Natural killer cell (primary cell): ENCODE measurements at regions not wholly inside any gene's neighbourhood (a gene's known extent, or its start where the extent isn't known, plus 50 kb on each side); places are given as distances from the start of the nearest gene placed in this dataset.

Experiments
- ATAC-seq, 3 donors: fragments of 150-1000 bp in 2 of 3; fragments of 200-7000 bp in 1 of 3; cut with Tn5 transposase; 1 replicate in 1 of 3; 2 replicates in 2 of 3; pipeline ENCODE4 v1.10.0; 2021; ENCODE audit warnings: mild to moderate bottlenecking in 2 of 3, moderate library complexity in 2 of 3
- DNase-seq, 2 donors: peaks; one replicate each; pipeline versions ENCODE4 v3.0.0 to v3.0.0-alpha.2; 2013 to 2021; ENCODE audit warnings: mixed read lengths in 1 of 2
- H3K27ac ChIP-seq: one replicate; pipeline ENCODE4 v1.5.1; 2013; ENCODE audit warnings: mild to moderate bottlenecking, low read length
- H3K27me3 ChIP-seq: one replicate; pipeline ENCODE4 v1.6.1; 2013; ENCODE audit warnings: low read length; ENCODE audit not compliant: control insufficient read depth, insufficient read depth
- H3K36me3 ChIP-seq: one replicate; pipeline ENCODE4 v1.6.1; 2013; ENCODE audit warnings: low read length; ENCODE audit not compliant: control insufficient read depth, insufficient read depth
- H3K4me1 ChIP-seq: one replicate; pipeline ENCODE4 v1.6.1; 2013; ENCODE audit warnings: low read length; ENCODE audit not compliant: control insufficient read depth, insufficient read depth
- H3K4me3 ChIP-seq: one replicate; pipeline ENCODE4 v1.5.1; 2013; ENCODE audit warnings: low read length
- H3K9me3 ChIP-seq: one replicate; pipeline ENCODE4 v1.6.1; 2013; ENCODE audit warnings: low read length; ENCODE audit not compliant: control insufficient read depth, insufficient read depth
- H3K27ac Mint-ChIP-seq, 2 donors: one replicate each; pipeline ENCODE4 v1.8.0; 2022; ENCODE audit warnings: mild to moderate bottlenecking in 2 of 2, mixed read lengths in 2 of 2, moderate library complexity in 1 of 2
- H3K27me3 Mint-ChIP-seq, 2 donors: one replicate each; pipeline ENCODE4 v1.8.0; 2022; ENCODE audit warnings: low read depth in 2 of 2, mixed read lengths in 2 of 2
- H3K36me3 Mint-ChIP-seq: one replicate; pipeline ENCODE4 v1.8.0; 2022; ENCODE audit warnings: mixed read lengths
- H3K4me1 Mint-ChIP-seq, 2 donors: one replicate each; pipeline ENCODE4 v1.8.0; 2022; ENCODE audit warnings: mixed read lengths in 2 of 2
- H3K4me3 Mint-ChIP-seq: one replicate; pipeline ENCODE4 v1.8.0; 2022; ENCODE audit warnings: mild to moderate bottlenecking, moderate library complexity, mixed read lengths
- H3K9me3 Mint-ChIP-seq, 2 donors: one replicate each; pipeline ENCODE4 v1.8.0; 2022; ENCODE audit warnings: mixed read lengths in 2 of 2
- CTCF ChIP-seq: fragments of 200-600 bp; IDR thresholded peaks from one replicate; pipeline ENCODE4 v1.8.0; 2022; ENCODE audit warnings: antibody characterized with exemption
- WGBS: methylation state at CpG from one replicate; pipeline ENCODE4 v1.1.7; 2013; ENCODE audit warnings: missing lambda C conversion rate; ENCODE audit not compliant: insufficient coverage; 5-methylcytosine and 5-hydroxymethylcytosine counted together
- intact Hi-C: fragments of 100-400 bp; cut with micrococcal nuclease; formaldehyde crosslinking; loops from one replicate; pipeline ENCODE4 v1.14.2; 2022

- H3K27ac Mint-ChIP-seq = no peak overlapping the region
- H3K4me1 Mint-ChIP-seq = no peaks in the 10 kb centered on the region
- Histone ChIP-seq H3K4me3 (no peak overlapping the region), H3K36me3 (no peaks in the 10 kb centered on the region), H3K27me3 (no peaks in the 10 kb centered on the region), H3K9me3 (no peaks in the 10 kb centered on the region), H3K27ac (no peak overlapping the region), H3K4me1 (no peaks in the 10 kb centered on the region)
- intact Hi-C loops = no loop called here
- DNase-seq (no peak), ATAC-seq (no peak)
- peaks cover 0 to 6% of the 10 kb centered on the region in 2 donors for H3K27me3 Mint-ChIP-seq
- TF ChIP-seq CTCF = no peak
- no peaks in the 10 kb centered on the region for H3K9me3 Mint-ChIP-seq
- H3K4me3 Mint-ChIP-seq = no peak overlapping the region
- H3K36me3 Mint-ChIP-seq = no peaks in the 10 kb centered on the region
These were observed 404.7 kb downstream of the LMO4 start for GRCh38 chr1:87733386-87733785.

- Mint-ChIP-seq H3K36me3 (no peaks in the 10 kb centered on the region), H3K9me3 (no peaks in the 10 kb centered on the region), H3K4me3 (no peak overlapping the region), H3K27me3 (peaks cover 0 to 6% of the 10 kb centered on the region in 2 donors), H3K27ac (no peak overlapping the region), H3K4me1 (no peaks in the 10 kb centered on the region)
- Histone ChIP-seq H3K36me3 (no peaks in the 10 kb centered on the region), H3K4me1 (no peaks in the 10 kb centered on the region), H3K27me3 (no peaks in the 10 kb centered on the region), H3K4me3 (no peak overlapping the region), H3K27ac (no peak overlapping the region), H3K9me3 (no peaks in the 10 kb centered on the region)
- no peak for ATAC-seq
- 96% methylated on average over 1 of the region's 1 CpG for WGBS
- intact Hi-C loops = no loop called here
- no peak for TF ChIP-seq CTCF
- DNase-seq = no peak
These were observed 407.1 kb downstream of the LMO4 start for GRCh38 chr1:87735750-87736149.

- Histone ChIP-seq H3K4me1 (no peaks in the 10 kb centered on the region), H3K27ac (no peak overlapping the region), H3K27me3 (no peaks in the 10 kb centered on the region), H3K9me3 (no peaks in the 10 kb centered on the region), H3K36me3 (no peaks in the 10 kb centered on the region), H3K4me3 (no peak overlapping the region)
- no peaks in the 10 kb centered on the region for H3K36me3 Mint-ChIP-seq
- peaks cover 0 to 3% of the 10 kb centered on the region in 2 donors for H3K27me3 Mint-ChIP-seq
- intact Hi-C loops = no loop called here
- TF ChIP-seq CTCF = no peak
- DNase-seq = no peak
- no peaks in the 10 kb centered on the region for H3K9me3 Mint-ChIP-seq
- H3K4me3 Mint-ChIP-seq = no peak overlapping the region
- WGBS = 93% methylated on average over 2 of the region's 2 CpGs
- no peak overlapping the region for H3K27ac Mint-ChIP-seq
- no peaks in the 10 kb centered on the region for H3K4me1 Mint-ChIP-seq
- no peak for ATAC-seq
These were observed 410.5 kb downstream of the LMO4 start for GRCh38 chr1:87739141-87739540.

GRCh38 chr1:87739704-87740103 is 411.0 kb downstream of the LMO4 start:
- no peak overlapping the region for H3K27ac Mint-ChIP-seq
- no peak overlapping the region for H3K4me3 Mint-ChIP-seq
- H3K9me3 ChIP-seq = no peaks in the 10 kb centered on the region
- no peak overlapping the region for H3K4me3 ChIP-seq
- no peaks in the 10 kb centered on the region for H3K36me3 Mint-ChIP-seq
- ATAC-seq (no peak), DNase-seq (no peak)
- H3K4me1 Mint-ChIP-seq = no peaks in the 10 kb centered on the region
- H3K4me1 ChIP-seq = no peaks in the 10 kb centered on the region
- intact Hi-C loops = no loop called here
- no peaks in the 10 kb centered on the region for H3K36me3 ChIP-seq
- no peaks in the 10 kb centered on the region for H3K9me3 Mint-ChIP-seq
- H3K27ac ChIP-seq = no peak overlapping the region
- TF ChIP-seq CTCF = no peak
- H3K27me3 Mint-ChIP-seq = peaks cover 0 to 3% of the 10 kb centered on the region in 2 donors
- H3K27me3 ChIP-seq = no peaks in the 10 kb centered on the region
